NCI-H446 treated with DMSO at 0.1 percent for 48 hours (cell line): ENCODE measurements at regions not wholly inside any gene's neighbourhood (a gene's known extent, or its start where the extent isn't known, plus 50 kb on each side); places are given as distances from the start of the nearest gene placed in this dataset.
"Not testable (repeated sequence)": the region's sequence is repeated elsewhere in the genome, so short reads cannot be mapped to it uniquely, and the experiment has no call there.

Source experiments
- DNase-seq: peaks from one replicate; lab custom pipeline; 2025; lab: John Stamatoyannopoulos, UW

DNA sequence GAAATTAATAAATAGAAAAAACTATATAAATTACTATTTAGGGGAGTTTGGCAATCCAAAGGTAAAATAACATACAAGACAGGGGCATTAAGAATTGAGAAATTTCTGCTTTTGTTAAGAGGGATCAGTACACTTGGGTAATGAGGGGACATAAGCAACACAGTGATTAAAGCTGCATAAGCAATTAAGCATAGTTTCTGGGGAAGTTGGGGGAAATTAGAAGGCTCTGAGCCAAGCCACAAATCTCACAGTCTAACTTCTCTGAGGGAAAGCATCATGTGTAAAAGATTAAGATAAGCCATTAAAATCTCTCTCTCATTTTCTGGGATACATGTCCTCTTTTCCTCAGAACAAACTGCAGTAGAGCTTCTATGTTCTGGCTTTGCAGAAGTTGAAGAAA lies 533.9 kb upstream of the LRFN5 start:
- no peak for DNase-seq

DNA sequence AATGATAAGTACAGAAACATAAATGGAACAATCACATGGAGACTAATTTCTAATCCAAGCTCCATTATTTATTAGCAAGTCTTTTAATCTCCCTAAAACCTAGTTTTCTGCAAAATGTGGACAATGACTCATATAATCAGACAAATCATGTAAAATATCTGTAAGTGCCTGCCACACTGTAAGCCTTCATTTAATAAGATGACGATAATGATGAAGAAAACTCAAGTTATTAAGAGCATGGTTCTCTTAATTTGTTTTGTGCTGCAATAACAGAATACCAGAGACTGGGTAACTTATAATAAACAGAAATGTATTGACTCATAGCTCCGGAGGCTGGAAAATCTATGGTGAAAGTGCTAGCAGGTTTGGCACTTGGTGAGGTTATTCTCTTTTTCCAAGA lies 535.3 kb upstream of the LRFN5 start:
- no peak for DNase-seq

DNA sequence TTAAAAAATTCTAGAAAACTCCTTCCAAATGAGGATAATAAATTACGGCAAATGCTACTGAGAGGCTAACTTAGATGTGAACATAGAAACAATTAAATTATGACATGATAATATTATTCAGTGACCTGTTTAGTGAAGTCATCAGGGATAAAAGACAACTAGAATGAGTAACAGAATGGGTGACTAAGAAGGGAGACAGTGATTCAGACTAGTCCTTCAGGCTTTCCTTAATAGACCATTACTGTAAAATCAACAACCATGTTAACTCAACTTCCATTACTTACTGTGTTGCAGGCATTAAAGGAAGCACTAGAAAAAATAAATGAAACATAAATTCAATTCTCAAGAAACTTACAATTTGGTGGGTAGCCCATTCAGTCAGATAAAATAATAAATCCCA lies 543.9 kb upstream of the LRFN5 start:
- no peak for DNase-seq

DNA sequence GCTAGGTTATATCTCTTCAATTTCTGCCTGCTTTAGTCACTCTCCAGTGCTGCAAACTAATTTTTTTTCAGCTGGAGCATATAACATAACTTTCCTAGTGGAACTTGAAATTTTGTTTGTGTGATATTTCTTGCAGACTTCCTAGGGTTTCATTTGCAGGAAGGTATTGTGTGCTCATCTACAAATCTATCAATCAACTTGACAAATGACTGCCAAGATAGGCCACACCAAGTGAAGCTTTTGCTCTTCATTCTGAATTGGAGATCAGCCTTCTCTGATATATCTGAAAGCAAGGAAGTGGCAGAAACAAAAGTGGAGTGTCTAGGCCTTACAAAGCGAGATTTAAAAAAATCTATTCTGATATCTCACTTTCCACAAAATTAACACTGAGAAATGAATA lies 551.1 kb upstream of the LRFN5 start:
- no peak for DNase-seq

DNA sequence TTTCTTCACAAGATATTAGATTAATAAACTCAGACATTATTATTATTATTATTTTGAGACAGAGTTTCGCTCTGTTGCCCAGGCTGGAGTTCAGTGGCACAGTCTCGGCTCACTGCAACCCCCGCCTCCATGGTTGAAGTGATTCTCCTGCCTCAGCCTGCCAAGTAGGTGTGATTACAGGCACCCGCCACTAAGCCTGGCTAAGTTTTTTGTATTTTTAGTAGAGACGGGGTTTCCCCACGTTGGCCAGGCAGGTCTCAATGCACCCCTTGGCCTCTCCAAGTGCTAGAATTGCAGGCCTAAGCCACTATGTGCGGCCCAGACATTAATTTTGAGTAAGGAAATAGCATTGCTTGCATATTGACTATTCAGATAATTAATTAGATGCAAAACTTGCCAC lies 554.9 kb upstream of the LRFN5 start:
- DNase-seq, result no peak

DNA sequence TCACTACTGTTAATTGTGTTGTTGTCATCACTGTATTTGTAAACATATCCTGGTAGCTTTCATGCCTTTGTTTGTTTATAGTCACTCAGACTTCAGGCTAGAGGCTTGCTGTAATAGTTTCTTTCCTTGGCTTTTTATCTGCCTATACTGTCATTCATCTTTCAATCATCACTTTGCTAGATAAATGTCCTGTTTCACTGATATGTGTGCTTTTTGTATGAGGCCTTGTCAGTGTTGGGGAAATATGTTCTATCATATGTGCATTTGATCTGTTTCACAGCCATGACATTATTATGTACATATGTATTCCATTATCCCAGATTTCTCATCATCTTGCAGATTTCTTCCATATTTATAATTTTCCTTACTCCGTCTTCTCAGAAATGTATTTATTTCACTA lies 558.9 kb upstream of the LRFN5 start:
- no peak for DNase-seq

DNA sequence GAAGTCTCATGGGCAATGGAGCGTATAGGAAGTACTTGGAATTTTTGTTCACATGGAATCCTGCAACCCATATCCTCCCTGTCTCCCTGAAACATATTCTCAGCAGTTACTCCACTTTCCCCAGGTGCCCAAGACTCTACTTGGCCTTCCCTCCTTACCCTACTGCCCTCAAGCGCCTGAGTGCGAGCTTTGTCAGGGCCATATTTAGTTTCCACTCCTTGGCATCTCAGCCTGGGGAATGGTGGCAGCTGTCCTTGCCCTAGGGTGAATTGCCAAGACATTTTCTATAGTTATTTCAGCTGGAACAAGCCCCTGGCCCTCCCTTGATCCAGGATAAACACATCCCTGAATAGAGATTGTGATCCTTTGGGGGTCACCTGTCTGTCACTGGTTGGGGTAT lies 569.3 kb upstream of the LRFN5 start:
- DNase-seq, result no peak

DNA sequence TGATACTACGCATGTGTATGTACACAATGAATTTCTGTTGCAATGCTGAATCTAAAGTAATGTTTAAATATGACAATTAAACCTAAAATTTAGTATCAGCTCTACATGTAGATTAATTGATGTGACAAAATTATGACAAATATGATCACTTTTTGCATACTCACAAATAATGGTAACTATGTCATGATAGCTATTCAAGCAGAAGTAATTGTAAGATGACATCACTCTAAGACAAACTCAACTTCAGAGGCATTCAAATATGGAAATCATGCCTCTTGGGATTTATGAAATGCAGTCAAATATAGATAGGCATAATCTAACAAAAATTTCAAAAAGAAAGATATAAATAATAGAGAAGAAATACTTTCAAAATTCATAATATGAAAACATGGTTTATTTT lies 571.7 kb upstream of the LRFN5 start:
- DNase-seq, result no peak

DNA sequence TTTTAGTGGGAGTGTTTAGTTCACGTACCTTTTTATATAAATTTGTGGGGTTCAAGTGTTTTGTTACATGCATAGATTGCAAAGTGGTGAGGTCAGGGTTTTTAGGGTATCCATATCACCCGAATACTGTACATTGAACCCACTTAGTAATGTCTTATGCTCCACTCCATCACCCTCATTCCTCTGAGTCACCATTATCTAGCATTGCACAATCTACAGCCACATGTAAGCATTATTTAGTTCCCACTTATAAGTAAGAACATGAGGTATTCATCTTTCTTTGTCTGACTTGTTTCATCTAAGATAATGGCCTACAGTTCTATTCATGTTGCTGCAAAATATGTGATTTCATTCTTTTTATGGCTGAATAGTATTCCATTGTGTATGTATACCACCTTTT lies 583.7 kb upstream of the LRFN5 start:
- no peak for DNase-seq

DNA sequence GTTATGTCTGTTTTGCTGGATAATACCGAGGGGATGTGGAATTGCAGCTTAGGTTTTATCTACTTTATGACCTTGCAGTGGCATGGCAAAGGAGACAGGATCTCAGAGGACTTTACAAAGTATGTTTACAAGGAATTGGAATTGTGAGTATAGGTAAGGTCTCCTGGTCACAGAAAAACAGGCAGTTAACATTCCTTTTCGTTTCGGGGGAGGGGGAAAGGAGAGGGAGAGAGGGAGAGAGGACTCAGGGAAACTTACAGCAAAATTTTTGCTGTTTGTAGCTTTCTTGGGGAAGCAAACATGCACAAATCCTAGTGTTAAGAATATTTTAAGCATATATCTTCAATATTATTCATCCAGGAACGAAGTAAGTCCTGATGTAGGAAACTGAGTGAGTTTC lies 590.5 kb upstream of the LRFN5 start:
- no peak for DNase-seq

DNA sequence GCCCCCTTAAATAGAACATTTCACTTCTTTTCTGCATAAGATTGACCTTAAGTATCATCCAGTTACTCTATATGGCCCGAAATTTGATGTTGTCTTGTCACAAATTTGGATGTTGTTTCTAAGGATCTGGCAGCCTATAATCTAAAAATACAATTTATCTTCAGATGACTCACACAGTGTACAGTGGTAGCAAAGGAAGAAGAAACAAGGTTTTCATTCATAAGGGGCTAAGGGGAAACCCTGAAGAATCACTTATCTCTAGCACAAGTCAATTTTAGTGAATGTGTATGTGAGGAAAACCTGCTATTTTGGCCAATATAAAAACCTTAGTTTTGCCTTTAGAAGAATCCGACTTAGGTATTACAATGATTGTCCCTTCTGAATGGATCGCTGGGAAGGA lies 606.3 kb upstream of the LRFN5 start:
- no peak for DNase-seq

DNA sequence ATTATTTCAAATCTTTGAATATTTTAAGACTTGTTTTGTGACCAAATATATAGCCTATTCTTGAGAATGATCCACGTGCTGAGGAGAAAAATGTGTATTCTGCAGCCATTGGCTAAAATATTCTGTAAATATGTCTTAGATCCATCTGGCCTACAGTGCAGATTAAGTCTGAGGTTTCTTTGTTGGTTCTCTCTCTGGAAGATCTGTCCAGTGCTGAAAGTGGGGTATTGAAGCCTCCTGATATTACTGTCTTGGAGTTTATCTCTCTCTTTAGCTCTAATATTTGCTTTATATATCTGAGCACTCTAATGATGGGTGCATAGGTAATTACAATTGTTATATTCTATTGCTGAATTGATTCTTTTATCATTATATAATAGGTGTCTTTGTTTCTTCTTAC lies 617.4 kb upstream of the LRFN5 start:
- no peak for DNase-seq

DNA sequence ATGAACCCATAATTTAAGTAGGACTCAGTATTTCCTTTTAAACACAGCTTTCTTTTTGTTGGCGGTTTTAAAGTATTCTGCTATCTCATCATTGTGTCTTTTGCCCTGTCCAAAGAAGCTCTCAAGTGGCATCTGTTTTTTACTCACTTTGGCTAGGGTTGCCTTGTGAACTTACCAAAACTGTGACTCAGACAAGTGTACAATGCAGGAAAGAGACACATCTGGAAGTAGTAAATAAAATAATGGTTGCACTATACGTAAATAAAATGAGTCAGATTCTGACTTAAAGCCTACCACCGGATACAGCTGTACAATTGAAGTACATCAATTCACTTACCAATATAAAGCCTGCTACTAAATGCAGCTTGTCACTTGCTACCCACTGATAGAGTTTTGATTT lies 619.2 kb upstream of the LRFN5 start:
- DNase-seq, result no peak

DNA sequence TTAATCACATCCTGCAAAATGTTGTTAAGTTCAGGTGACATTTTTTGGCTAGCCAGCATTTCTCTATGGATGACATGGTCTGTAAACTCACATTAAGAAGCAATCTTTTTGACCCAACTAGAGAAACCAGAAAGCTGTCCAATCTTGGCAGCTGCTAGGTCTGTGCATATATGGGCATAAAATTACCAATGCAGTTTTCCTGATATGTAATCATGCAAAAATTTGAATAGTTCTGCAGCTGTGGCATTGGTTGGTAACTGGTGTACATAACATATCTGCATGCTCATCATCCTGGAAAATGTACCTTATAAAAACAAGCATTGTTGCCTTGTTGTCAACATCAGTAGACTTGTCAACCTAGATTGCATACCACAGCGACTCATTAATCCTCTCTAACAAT lies 620.0 kb upstream of the LRFN5 start:
- no peak for DNase-seq

DNA sequence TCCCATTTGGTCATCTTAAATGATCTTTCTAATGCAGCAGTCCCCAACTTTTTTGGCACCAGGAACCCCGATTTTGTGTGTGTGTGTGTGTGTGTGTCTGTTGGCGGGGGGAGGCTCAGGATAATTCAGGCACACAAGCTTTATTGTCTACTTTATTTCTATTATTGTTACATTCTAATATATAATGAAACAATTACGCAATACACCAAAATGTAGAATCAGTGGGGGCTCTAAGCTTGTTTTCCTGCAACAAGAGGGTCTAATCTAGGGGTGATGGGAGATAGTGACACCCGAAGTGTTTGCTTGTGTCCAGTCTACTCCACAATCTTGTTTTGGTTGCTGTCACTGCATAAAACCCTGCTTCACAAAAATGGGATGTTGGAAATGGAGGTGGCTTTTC lies 621.1 kb upstream of the LRFN5 start:
- no peak for DNase-seq

DNA sequence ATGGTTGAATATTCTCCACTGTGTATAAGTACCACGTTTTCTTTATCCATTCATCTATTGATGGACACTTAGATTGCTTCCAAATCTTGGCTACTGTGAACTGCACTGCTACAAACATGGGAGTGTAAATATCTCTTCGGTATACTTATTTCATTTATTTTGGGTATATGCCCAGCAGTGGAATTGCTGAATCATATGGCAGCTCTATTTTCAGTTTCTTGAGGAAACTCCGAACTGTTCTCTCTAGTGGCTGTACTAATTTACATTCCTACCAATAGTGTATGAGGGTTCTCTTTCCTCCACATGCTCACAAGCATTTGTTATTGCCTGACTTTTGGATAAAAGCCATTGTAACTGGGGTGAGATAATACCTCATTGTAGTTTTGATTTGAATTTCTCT lies 623.1 kb upstream of the LRFN5 start:
- peak; percentile 81 for DNase-seq

DNA sequence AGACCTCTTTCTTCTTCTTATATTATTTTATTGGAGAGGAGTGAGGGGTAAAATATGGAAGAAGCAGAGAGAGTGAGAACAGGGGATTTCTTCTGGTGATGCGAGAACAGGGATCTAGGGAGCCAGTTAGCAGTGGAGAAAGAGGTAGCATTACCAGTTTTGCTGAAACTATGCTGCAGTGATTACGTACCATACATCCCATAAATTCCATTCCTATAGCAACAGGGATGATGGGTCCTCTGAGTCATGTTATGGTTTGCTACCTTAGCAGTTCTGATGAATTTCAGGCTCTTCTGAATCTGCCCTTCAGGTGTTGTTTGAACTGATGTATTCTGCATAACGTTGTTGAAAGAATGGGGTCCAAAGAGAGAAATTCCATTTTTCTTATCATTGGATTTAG lies 625.4 kb upstream of the LRFN5 start:
- no peak for DNase-seq

DNA sequence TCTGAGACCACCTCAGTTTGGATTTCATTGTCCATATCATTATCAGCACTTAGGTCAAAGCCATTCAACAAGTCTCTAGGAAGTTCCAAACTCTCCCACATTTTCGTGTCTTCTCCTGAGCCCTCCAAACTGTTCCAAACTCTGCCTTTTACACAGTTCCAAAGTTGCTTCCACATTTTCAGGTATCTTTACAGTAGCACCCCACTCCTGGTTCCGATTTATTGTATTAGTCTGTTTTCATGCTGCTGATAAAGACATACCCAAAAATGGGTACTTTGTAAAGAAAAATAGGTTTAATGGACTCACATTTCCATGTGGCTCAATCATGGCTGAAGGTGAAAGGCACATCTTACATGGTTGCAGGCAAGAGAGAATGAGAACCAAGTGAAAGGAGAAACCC lies 646.4 kb upstream of the LRFN5 start:
- DNase-seq, result not testable (repeated sequence)

DNA sequence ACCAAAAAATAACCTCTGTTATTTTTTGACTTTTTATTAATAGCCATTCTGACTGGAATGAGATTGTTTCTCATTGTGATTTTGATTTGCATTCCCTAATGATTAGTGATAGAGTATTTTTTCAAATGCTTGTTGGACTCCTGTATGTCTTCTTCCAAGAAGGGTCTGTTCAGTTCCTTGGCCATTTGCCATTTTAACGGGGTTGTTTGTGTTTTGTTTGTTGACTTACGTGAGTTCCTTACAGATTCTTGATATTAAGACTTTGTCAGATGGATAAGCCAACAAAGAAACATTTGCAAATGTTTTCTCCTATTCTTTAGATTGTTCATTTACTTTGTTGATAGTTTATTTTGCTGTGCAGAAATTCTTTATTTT lies 651.6 kb upstream of the LRFN5 start:
- peak; percentile 16 for DNase-seq

DNA sequence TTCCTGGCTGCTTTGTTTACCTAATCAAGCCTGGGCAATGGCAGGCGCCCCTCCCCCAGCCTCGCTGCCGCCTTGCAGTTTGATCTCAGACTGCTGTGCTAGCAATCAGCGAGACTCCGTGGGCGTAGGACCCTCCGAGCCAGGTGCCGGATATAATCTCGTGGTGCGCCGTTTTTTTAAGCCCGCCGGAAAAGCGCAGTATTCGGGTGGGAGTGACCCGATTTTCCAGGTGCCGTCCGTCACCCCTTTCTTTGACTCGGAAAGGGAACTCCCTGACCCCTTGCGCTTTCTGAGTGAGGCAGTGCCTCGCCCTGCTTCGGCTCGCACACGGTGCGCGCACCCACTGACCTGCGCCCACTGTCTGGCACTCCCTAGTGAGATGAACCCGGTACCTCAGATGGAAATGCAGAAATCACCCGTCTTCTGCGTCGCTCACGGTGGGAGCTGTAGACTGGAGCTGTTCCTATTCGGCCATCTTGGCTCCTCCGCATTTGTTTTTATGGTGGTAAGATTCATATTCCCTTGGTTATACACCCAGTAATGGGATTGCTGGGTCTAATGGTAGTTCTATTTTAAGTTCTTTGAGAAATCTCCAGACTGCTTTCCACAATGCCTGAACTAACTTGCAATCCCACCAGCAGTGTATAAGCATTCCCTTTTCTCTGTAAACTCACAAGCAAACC lies 652.1 kb upstream of the LRFN5 start:
- DNase-seq, result peak; percentile 23

DNA sequence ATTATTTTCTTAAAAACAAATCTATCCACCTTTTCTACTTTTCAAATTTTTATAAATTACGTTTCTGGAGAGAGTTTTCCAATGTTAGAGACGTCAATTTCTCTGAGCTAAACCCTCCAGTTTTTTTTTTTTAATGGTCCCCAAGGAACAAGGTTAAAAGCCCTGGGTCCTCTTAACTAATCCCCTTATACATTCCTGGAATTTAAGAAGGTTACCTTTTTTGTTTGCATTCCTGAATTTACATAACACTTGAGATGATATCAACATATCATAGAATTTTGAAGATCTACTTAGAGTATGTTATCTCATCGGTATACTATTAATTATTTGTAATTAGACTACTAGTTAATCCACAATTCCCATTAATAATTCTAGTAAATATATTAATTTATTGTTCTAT lies 662.2 kb upstream of the LRFN5 start:
- DNase-seq, result no peak

DNA sequence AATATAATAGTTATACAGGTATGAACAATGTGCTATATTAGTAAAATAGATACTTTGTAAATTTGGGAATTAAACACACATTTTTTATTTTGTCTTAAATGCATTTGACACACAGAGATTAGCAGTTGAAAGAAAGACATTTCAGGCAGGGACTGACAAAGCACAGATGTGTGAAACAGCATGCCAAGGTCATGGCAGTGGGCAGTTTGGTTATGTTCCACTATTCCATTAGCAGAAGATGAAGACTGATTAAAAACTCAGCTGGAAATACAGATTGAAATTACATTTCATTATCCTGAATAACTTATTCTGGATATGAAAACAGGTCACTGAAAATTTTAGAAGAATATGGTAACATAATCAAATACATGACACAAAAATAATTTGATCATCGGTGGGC lies 669.8 kb upstream of the LRFN5 start:
- no peak for DNase-seq

DNA sequence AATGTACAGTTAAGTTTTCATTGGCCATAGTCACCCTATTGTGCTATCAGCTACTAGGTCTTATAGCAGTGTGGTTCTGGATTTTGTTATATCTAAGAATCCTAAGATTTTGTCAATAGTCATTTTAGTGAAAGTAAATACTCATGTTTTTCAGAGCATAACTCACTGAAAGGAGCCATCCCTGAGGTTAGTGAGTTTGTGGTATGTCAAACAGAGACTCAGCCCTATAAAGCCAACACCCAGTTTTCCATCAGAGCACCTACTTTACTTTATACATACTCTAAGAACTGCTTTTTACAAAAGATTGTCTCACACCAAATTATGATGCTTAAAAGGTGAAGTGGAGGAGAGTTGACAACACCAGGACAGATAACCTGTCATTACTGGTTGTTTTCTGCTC lies 686.3 kb upstream of the LRFN5 start:
- no peak for DNase-seq

DNA sequence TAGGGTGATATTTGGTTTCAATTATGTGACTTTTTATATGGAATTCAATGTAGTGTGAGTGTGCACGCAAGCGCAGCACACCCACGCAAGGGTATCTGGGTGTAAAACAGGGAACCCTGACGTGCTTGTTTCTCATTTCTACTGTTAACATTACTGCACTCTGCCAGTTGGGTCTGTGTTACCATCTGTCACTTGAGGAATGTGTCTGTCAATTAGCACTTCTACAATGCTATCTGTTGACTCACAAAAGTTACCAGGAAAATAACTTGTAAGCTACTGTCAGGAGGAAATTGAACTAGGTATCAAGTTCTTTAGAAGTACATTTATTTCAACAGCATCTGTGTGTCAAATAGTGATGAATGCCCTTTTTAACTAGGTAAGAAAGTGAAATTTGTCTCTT lies 695.5 kb upstream of the LRFN5 start:
- DNase-seq, result no peak

DNA sequence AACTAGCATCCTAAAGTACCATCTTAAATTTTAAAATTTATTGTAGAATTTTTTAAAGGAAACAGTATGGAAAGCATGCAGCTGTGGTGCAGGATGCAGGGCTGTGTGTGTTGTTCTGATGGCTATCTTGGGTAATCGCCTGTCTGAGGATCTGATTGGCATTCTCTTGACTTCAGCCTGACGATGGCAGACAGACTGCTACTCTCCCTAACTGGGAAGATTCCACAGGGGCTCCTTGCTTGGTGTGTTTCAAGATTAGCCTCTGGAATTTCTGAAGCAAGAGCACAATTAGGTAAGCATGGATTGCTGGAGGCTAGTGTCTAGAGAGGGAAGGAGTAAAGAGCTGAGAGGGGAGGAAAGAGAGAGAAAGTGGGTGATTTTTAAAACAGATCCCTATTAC lies 696.8 kb upstream of the LRFN5 start:
- DNase-seq, result no peak
